AG04449 (cell line): ENCODE measurements at regions not wholly inside any gene's neighbourhood (a gene's known extent, or its start where the extent isn't known, plus 50 kb on each side); places are given as distances from the start of the nearest gene placed in this dataset.

Experiments
- CTCF ChIA-PET: fragments of 350-600 bp; formaldehyde crosslinking; extraction: SDS; loops from one replicate; lab custom pipeline; 2021; ENCODE audit warnings: antibody characterized with exemption; lab: Yijun Ruan, JAX
- POLR2A ChIA-PET: fragments of 400-600, 350-600 bp; formaldehyde crosslinking; extraction: SDS; loops from one replicate; lab custom pipeline; 2020; ENCODE audit warnings: antibody characterized with exemption, inconsistent platforms; lab: Yijun Ruan, JAX
- DNase-seq: peaks from one replicate; pipeline ENCODE4 v3.0.0-alpha.2; 2010; ENCODE audit warnings: low read depth, low spot score
- H3K4me3 ChIP-seq: 2 replicates; pipeline ENCODE4 v1.5.1; 2011; ENCODE audit warnings: low read depth, mild to moderate bottlenecking, control low read depth, low read length
- TF ChIP-seq, protein P1 (sequence below): IDR thresholded peaks from one replicate; pipeline ENCODE4 v1.5.1; 2011; ENCODE audit warnings: mild to moderate bottlenecking, moderate library complexity, low read length, control low read depth, inconsistent platforms; ENCODE audit not compliant: insufficient read depth; ENCODE audit errors: missing control alignments

DNA sequence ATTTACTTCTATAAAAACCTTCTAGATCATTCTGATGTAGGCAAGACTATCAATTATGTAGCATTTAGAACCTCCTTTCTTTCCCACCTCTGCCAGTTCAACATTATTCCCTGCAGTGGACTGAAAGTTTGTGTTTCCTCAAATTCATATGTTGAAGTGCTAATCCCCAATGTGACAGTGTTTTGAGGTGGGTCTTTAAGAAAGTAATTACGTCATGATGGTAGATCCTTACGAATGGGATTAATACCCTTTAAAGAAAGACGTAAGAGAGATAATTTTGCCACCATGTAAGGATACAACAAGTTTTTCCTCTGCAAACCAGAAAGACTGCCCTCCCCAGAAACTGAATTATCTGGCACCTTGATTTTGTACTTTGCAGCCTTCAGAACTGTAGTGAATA, 1489.7 kb upstream of the SEL1L start:
- ChIA-PET CTCF (no interaction called here), POLR2A (no interaction called here)
- no peak for DNase-seq
- no peak overlapping the region for H3K4me3 ChIP-seq
- TF ChIP-seq, protein P1, sequence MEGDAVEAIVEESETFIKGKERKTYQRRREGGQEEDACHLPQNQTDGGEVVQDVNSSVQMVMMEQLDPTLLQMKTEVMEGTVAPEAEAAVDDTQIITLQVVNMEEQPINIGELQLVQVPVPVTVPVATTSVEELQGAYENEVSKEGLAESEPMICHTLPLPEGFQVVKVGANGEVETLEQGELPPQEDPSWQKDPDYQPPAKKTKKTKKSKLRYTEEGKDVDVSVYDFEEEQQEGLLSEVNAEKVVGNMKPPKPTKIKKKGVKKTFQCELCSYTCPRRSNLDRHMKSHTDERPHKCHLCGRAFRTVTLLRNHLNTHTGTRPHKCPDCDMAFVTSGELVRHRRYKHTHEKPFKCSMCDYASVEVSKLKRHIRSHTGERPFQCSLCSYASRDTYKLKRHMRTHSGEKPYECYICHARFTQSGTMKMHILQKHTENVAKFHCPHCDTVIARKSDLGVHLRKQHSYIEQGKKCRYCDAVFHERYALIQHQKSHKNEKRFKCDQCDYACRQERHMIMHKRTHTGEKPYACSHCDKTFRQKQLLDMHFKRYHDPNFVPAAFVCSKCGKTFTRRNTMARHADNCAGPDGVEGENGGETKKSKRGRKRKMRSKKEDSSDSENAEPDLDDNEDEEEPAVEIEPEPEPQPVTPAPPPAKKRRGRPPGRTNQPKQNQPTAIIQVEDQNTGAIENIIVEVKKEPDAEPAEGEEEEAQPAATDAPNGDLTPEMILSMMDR, result no peak

DNA sequence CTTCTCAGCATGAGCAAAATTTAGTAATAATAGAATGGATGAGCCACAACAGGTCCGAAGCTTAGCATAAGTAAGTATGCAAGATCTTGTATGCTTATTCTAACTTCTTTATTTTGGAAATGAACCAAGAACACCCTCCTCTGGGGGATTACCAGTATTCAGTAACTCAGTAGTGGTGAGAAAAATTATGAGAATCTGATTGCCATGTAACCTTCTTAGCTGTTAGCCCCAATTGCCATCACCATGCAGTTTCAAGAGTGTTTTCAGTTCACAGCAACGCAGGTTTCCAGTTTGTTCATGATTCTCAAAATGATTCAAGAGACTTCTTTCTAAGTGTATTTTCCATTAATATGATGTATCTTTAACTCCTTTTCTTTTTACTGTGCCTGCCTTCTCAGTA, 1507.6 kb upstream of the SEL1L start:
- ChIA-PET CTCF (no interaction called here), POLR2A (no interaction called here)
- TF ChIP-seq, protein P1, result no peak
- H3K4me3 ChIP-seq, result no peak overlapping the region
- no peak for DNase-seq

DNA sequence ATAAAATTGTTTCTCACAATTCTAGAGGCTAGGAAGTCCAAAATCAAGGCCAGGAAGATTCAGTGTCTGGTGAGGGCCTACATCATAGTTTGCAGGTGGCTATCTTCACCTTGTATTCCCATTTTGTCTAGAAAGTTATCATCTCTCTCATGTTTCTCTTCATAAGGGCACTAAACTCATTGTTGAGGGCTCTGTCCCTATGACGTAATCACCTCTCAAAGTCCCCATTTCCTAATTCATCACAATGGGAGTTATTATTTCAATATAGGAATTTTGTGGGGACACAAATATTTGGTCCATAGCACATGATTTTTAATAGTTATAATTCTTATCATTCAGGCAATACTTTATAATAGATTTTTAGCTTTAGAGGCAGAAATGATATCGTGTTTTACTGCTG, 1509.2 kb upstream of the SEL1L start:
- no peak overlapping the region for H3K4me3 ChIP-seq
- CTCF ChIA-PET, result no interaction called here
- no peak for DNase-seq
- POLR2A ChIA-PET, result no interaction called here
- TF ChIP-seq, protein P1, result no peak

DNA sequence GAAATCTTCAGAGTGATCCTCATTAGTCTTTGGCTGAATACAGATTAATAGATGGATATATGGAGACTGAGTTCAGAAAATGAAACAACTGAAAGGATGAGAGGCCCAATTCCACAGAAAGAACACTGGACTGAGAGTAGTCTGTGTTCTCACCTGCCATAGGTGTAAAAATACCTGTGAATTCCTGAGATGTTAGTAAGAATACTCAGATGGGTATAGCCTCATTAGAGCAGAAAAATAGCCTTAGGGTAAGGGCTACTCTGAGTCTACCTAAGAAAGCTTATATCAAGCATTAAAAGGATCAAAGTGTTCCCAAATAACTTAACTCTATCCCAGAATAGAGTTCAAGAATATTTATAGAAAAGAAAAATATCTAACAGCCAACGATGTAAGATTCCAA, 1510.3 kb upstream of the SEL1L start:
- no peak overlapping the region for H3K4me3 ChIP-seq
- CTCF ChIA-PET, result no interaction called here
- POLR2A ChIA-PET, result no interaction called here
- TF ChIP-seq, protein P1, result no peak
- no peak for DNase-seq

DNA sequence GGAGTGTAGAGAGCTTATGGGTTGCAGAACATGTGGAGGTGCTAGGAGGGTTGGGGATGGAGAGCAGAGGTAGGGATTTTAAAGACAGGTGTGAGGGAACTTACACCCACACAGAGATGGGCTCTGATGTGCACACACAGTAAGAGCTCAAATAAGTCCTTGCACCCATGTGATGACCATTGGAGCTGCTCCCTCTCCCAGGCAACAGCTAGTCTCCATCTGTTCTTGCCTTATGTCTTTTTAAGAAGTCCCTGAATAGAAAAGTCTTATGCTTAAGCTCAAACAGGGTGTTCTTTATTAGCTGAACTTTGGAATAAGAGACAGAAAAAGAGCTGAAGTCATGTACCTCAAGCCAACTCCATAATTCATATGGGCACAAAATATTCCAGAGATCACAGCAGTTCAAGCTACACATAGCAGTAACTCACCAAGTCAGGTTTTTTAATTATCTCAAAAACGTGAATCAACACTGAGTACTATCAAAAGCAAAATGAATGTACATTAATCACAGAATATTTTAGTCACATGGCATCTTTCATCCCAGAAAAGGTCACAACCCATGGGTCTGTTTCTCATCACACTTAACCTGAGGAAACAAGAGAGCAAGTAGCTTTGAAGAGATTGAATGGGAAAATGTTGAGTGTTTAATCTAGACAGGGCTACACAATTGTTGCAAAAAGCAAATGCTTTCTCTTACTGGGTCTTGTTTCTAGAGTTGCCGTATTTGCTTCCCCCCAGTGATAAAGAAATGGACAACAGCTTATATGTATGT, 1513.6 kb upstream of the SEL1L start:
- POLR2A ChIA-PET, result no interaction called here
- no peak for DNase-seq
- no peak overlapping the region for H3K4me3 ChIP-seq
- CTCF ChIA-PET, result no interaction called here
- TF ChIP-seq, protein P1, result no peak

DNA sequence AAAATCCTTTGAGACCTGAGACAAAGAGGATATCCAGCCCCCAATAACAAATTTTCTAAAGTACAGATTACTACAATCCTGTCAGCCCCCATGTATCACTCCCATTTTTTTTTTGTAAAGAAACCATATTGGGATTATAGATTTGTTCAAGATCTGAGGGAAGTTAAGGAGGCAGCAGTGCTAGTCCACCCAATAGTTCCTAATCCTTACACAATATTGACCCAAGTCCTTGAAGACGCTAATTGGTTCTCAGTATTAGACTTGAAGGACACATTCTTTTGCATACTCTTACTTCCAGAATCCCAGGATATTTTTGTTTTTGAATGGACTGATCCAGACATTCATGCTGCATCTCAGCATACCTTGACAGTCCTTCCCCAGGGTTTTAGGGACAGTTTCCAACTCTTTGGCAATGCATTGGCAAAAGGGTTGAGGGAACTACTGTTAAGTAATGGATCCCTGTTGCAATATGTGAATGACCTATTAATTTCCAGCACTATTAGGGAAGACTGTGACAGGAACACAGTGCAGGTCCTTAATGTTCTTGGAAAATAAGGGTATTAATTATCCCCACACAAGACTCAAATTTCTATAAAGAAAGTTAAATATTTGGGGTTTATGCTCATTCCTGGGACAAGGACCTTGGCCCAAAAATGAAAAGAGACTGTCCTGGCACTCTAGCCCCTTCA, 1519.5 kb upstream of the SEL1L start:
- POLR2A ChIA-PET, result no interaction called here
- CTCF ChIA-PET, result no interaction called here

More for the DNA sequence above, 1519.5 kb upstream of the SEL1L start:
- no peak for DNase-seq
- TF ChIP-seq, protein P1, result no peak
- H3K4me3 ChIP-seq, result no peak overlapping the region
